Posterior cingulate gyrus (tissue), 11 donors: ENCODE measurements at regions not wholly inside any gene's neighbourhood (a gene's known extent, or its start where the extent isn't known, plus 50 kb on each side); places are given as distances from the start of the nearest gene placed in this dataset.
"Not testable (repeated sequence)": the region's sequence is repeated elsewhere in the genome, so short reads cannot be mapped to it uniquely, and the experiment has no call there.

Experiments
- DNase-seq, 10 donors: peaks; one replicate each; pipeline versions ENCODE4 v3.0.0 to v3.0.0-alpha.2; 2020 to 2021; ENCODE audit warnings: mixed read lengths in 3 of 10
- intact Hi-C: fragments of 100-400 bp; cut with DNase I; formaldehyde crosslinking; loops from one replicate; pipeline ENCODE4 v1.15.1; 2023

- intact Hi-C loops, DNase-seq: not testable (repeated sequence)
These were observed 168.7 kb downstream of the KBTBD2 start for GRCh38 chr7:32722837-32723236.

DNA sequence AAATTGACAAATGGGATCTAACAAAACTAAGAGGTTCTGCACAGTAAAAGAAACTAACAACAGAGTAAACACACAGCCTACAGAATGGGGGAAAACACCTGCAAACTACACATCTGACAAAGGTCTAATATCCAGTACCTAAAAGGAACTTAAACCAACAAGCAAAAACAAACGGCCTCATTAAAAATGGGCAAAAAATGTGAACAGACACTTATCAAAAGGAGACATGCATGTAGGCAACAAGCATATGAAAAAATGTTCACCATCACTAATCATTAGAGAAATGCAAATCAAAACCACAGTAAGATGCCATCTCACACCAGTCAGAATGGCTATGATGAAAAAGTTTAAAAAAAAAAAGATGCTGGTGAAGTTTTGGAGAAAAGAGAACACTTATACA, 197.4 kb downstream of the KBTBD2 start:
- no peak for DNase-seq
- intact Hi-C loops = loop anchor here (5.0 kb wide), 1 partner anchor 358 kb away; no protein-coding TSS in a partner anchor

DNA sequence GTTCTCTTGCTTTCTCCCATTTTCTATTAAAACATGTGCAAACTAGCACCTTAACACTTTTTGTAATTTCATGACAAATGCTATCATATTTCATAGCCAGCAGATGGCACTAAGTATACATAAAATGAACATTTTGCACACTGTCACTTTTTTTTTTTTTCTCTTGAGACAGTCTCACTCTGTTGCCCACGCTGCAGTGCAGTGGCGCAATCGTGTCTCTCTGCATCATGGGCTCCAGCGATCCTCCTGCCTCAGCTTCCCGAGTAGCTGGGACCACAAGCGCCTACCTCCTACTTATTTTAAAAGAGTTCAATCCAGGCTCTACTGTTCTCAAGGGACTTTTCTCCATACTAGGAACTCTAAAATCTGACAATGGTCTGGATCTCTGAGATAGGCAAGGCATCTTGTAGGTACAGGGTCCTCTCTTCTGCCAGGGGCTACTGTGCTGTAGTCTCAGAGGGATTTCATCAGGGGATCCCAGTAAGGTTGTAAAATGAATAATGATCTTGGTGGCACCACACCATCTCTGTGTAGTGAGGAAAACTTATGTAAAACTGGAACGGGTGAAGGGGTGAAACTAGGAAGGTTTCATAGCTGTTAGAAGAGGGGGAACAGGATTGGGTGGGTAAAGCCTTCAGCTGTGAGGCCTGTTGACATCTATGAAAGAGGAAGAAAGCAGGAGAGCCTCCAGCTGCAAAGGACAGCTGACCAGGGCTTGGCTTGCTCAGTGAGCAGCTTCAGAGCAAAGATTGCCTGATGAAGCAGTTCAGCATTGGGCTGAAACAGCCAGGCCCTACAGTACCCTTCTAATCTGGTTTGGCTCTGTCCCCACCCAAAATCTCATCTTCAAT, 196.9 kb downstream of the AVL9 start:
- peak in 8 of 10 donors; percentile 31 to 93 (median 50) for DNase-seq
- intact Hi-C loops = loop anchor here (5.0 kb wide), 1 partner anchor 360 kb away; no protein-coding TSS in a partner anchor

- DNase-seq, intact Hi-C loops: not testable (repeated sequence)
These were observed 192.8 kb downstream of the AVL9 start for GRCh38 chr7:32688092-32688491.

DNA sequence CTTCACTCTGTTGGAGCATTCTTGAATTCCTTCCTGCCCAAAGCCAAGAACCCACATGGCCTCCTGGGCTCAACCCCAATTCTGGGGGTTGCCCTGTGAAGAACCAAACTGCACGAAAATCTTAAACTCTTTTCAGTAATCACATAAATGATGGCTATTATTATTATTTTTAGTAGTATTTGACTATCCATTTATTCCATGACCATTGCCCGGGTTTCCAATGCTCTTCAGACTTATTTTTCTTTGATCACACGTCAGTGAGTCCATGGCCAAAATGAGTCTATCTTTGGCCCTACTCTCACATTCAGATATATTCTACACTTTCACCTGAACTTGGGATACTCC, 185.9 kb downstream of the AVL9 start:
- DNase-seq = no peak
- intact Hi-C loops = no loop called here

GRCh38 chr7:32680259-32681173, 185.2 kb downstream of the AVL9 start:
- DNase-seq = no peak
- intact Hi-C loops = no loop called here

DNA sequence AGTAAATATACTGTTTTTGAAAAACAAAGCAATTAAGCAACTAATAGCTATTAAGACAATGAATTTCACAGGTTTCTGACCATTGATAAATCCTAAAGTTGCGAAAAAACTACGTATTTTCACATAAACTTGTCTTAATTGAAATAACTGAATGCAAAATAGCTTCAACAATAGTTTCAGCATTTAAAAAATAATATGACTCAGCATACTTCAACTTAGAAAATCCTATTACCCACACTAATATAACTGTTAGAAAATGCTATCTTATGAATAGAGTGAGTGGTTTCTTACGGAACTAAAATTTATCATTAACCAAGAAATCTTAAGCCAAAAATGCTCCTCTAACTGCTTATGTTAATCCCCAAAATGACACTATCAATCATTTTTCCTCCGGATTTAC, 183.9 kb downstream of the AVL9 start:
- intact Hi-C loops = no loop called here
- no peak for DNase-seq

DNA sequence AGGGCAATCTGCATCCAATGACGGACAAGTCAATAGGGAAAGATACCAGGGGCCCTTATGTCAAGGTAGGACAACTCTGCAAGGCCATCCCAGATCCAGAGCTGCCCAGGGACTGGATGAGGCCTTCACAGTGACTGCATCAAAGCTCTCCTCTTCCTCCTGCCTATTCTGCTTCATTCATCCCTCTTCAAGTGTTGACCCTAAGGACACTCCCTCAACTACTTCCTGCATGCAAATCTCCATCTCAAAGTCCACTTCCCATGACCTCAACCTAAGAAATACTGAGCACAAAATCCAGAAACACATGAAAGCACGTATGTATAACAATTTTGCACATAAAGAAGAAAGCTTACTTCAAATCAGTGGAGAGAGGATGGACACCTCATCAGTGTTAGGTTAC, 182.3 kb downstream of the AVL9 start:
- intact Hi-C loops = no loop called here
- DNase-seq = peak in 1 of 10 donors; percentile 52

DNA sequence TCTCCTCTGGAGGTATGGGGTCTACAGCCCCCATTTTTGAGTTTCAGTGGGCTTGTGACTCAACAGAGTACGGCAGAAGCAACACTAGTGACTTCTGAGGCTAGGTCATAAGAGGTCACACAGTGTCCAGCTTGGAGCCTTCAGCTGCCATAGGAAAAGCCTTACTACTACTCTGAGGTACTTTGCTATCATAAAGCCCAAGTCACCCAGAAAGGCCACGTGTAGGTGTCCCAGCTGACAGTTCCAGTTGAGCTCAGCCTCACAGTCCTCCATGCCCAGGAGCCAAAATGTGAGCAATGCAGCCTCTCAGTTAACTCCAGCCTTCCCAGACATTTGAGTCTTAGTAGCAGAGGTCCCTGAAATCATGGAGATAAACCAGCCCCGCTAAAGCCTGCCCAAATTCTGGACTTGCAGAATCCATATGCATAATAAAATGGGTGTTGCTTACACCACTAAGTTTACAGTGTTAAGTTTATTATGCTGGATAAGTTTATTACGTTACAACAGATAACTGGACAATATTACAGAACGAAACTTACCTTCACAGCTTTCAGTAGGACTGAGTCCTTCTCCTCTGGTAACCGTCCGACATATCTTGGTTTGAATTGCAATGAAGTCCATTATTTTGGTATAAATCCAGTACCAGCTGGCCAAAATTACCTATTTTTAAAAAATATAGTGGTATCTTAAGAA, 181.1 kb downstream of the AVL9 start:
- intact Hi-C loops = no loop called here
- DNase-seq = no peak

DNA sequence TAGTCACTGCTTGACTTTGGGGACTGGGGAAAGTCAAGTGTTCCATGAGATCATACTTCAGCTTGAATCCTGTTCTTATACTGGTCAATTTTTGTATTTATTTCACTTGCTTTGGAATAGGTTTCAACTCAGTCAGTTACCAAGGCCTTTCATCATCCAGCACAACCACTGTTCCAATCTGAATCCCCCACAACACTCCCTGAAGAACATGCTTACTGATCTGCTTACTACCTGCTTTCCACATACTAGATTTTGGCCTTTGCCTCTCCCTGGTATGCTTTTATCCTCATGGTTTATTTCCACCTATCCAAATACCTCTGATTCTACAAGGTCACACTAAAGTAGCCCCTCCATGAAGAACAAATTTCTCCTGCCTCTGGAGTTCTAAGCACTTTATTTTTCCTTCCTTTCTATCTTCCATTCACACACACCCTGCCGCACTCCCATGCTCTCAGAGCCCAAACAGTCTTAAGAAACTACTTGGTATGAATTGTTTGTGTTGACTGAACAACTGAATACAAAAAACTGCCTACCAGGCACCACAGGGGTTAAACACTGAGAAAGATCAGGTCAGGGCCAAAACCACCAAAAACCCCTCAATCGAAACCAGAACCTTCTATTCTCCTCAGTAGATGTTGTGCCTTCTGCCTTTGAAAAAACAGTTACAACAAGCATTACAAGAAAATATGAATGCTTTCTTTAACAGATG, 178.1 kb downstream of the AVL9 start:
- intact Hi-C loops = no loop called here
- no peak for DNase-seq

- DNase-seq = peak in 3 of 10 donors; percentile 9 to 61 (median 27)
- intact Hi-C loops = no loop called here
These were observed 175.1 kb downstream of the AVL9 start for GRCh38 chr7:32670110-32671025.

GRCh38 chr7:32669173-32669870, 174.0 kb downstream of the AVL9 start:
- intact Hi-C loops = not testable (repeated sequence)
- DNase-seq = peak in 3 of 10 donors; percentile 11 to 68 (median 50)

GRCh38 chr7:32668387-32669097, 173.3 kb downstream of the AVL9 start:
- intact Hi-C loops, DNase-seq: not testable (repeated sequence)

DNA sequence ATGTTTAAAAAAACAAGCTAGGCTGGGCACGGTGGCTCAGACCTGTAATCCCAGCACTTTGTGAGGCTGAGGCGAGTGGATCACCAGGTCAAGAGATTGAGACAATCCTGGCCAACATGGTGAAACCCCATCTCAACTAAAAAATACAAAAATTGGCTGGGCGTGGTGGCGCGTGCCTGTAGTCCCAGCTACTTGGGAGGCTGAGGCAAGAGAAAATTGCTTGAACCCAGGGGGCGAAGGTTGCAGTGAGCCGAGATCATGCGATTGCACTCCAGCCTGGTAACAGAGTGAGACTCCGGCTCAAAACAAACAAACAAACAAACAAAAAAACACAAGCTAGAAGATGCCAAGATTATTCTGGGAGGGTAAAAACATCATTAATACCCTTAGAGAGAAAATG, 172.3 kb downstream of the AVL9 start:
- DNase-seq, intact Hi-C loops: not testable (repeated sequence)

- not testable (repeated sequence) for DNase-seq
These were observed 168.5 kb downstream of the AVL9 start for GRCh38 chr7:32663805-32664211.

GRCh38 chr7:32662509-32662908, 167.2 kb downstream of the AVL9 start:
- DNase-seq, intact Hi-C loops: not testable (repeated sequence)

More at GRCh38 chr7:32663805-32664211, 168.5 kb downstream of the AVL9 start:
- intact Hi-C loops = not testable (repeated sequence)

DNA sequence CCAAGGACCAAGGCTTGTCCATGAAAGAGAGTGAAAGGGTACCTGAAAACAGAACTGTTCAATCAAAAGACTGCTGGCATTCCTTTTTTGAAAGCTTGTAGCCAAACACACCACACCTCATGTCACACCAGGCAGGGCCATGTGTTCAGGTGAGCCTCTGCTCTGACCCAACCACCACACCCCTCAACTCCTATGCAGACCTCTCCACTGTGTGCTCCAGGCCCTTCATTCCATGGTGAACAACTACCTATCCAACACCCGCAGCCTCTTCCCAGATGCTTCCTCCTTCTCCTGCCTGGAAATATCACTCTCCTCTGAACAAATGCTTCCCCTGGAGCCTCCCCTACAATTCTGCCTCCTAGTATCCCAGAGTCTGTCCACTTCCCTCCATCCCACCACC, 166.6 kb downstream of the AVL9 start:
- DNase-seq = no peak
- intact Hi-C loops = no loop called here

- intact Hi-C loops = no loop called here
- no peak for DNase-seq
These were observed 166.2 kb downstream of the AVL9 start for GRCh38 chr7:32661501-32661900.
